ENCODE measurements at regions not wholly inside any gene's neighbourhood (a gene's known extent, or its start where the extent isn't known, plus 50 kb on each side); places are given as distances from the start of the nearest gene placed in this dataset.
A peak's percentile ranks its signal among the peaks of the same experiment; 100 is the strongest.
"Not testable (repeated sequence)": the region's sequence is repeated elsewhere in the genome, so short reads cannot be mapped to it uniquely, and the experiment has no call there.

GRCh38 chr9:7636838-7637467, 162.6 kb downstream of the DMAC1 start:
- no peak for DNase-seq (ENCODE audit: low spot score)
- no peak for TF ChIP-seq CTCF (IDR thresholded peaks at IDR 0.05)
- H3K27ac ChIP-seq, result peak overlapping the region; percentile 23 to 42

GRCh38 chr9:7636309-7636708, 163.3 kb downstream of the DMAC1 start:
- no peak for DNase-seq (ENCODE audit: low spot score)
- Histone ChIP-seq H3K4me3 (no peak overlapping the region), H3K27ac (peak overlapping the region in 1 of 2 donors; percentile 23)
- TF ChIP-seq CTCF (IDR thresholded peaks at IDR 0.05), result no peak

More at GRCh38 chr9:7636838-7637467, 162.6 kb downstream of the DMAC1 start:
- no peak overlapping the region for H3K4me3 ChIP-seq

GRCh38 chr9:7626571-7627029, 173.0 kb downstream of the DMAC1 start:
- H3K4me3 ChIP-seq; H3K27ac ChIP-seq; DNase-seq (ENCODE audit: low spot score): not testable (repeated sequence)

- DNase-seq (ENCODE audit: low spot score), result no peak
- H3K4me3 ChIP-seq, result no peak overlapping the region
- no peak for TF ChIP-seq CTCF (IDR thresholded peaks at IDR 0.05)
- no peak overlapping the region for H3K27ac ChIP-seq
Observed at GRCh38 chr9:7622481-7622880, 177.1 kb downstream of the DMAC1 start.

- H3K27ac ChIP-seq, result no peak overlapping the region
- TF ChIP-seq CTCF (IDR thresholded peaks at IDR 0.05), result no peak
- H3K4me3 ChIP-seq, result no peak overlapping the region
- DNase-seq (ENCODE audit: low spot score), result no peak
Observed at GRCh38 chr9:7615344-7615743, 184.2 kb downstream of the DMAC1 start.

- Histone ChIP-seq H3K4me3 (no peak overlapping the region), H3K27ac (no peak overlapping the region)
- no peak for TF ChIP-seq CTCF (IDR thresholded peaks at IDR 0.05)
- no peak for DNase-seq (ENCODE audit: low spot score)
Observed at GRCh38 chr9:7613931-7614330, 185.6 kb downstream of the DMAC1 start.

GRCh38 chr9:7608261-7608660, 191.3 kb downstream of the DMAC1 start:
- no peak overlapping the region for H3K4me3 ChIP-seq
- no peak overlapping the region for H3K27ac ChIP-seq
- no peak for TF ChIP-seq CTCF (IDR thresholded peaks at IDR 0.05)
- no peak for DNase-seq (ENCODE audit: low spot score)

Data from coronary artery (tissue), 2 donors.